ENCODE measurements at regions not wholly inside any gene's neighbourhood (a gene's known extent, or its start where the extent isn't known, plus 50 kb on each side); places are given as distances from the start of the nearest gene placed in this dataset.

DNA sequence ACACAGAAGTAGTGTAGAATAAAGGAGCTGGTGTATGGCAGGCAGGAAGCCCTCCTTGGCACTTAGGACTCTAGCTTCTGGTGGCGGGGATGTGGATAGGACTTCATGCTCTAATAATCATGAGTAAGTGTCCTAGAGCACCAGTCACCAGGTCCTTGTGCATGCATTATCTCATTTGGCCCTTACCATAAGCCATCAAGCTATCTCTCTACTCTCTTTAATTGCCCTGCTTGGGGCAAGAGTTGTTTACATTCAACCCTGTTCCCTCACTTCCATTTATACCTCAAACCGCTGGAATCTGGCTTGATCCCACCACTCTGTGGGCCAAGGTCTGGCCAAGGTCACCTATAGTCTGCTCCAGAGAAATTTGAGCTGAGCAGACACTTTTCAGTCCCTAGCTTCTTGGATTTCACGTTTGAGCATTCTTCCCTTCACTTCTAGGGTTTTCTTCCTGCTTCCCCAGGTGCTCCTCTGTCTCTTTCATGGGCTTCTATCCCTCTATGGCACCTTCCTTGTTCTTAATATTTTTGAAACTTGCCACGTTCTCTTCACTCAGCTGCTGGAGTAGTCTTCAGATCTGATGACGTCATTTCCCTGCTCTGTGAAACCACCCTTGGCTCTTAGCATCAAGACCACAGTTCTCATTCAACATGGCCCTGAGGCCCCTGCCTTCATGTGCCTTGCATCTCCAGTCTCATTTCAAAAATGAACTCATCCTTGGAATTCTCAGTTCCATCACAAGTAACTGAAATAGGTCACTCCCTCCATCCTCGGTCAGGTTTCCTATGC is 94.9 kb upstream of the GATA6 start:
- DNase-seq: no peak

DNA sequence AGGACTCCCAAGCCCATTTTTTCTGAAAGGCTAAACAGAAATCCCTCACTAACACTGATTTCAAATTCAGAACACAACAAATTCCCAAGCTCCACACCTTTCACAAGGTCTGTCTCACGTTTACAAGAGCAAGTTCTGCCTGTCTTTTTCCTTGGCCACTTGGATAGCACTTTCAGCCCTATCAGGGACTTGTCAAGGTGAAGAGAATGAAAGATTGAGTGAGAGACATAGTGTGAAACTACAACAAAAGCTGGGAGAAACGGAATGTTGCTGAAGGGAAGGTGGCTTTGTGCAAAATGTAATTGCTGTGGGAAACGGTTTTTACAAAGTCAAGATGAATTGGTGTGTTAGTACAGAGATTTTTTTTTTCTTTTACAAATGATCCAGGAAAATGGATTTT is 89.4 kb upstream of the GATA6 start:
- no peak for DNase-seq

DNA sequence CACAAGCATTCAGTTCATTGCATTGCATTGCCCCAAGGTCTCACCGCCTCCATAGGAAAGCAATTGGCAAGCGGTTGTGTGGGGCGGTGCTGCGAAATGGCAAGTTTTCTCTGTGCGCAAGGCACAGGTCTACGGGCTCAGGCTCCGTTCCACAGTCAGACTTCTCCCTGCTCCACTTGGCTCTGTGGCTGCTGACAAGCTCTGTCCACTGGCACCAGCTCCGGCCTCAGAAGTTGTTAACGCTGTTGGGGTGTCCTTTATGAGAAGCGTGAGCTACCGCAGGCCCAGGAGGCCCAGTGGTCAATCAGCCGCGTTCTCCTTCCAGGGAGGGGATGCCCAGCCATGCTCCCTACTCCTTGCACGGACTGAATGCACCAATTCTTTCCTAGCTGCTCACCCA is 87.0 kb upstream of the GATA6 start:
- DNase-seq: no peak

DNA sequence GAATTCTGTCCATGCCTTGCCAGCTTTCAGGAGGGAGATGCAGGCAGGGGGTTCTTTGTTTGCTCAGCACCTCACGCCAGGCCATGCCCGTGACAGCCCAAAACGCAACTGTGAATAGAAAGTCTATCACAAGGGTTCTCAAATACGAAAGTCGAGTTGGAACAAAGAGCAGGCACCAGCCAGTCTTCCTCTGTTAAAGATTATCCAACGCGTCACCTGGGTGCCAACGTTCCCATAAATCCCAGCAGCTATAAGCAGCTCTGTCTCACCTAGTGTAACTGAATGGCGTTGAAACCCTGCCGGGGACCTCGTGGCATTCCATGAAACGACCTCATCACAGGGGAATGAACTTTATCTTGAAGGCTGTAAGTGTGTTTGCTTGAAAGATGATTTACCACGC is 84.8 kb upstream of the GATA6 start:
- no peak for DNase-seq

DNA sequence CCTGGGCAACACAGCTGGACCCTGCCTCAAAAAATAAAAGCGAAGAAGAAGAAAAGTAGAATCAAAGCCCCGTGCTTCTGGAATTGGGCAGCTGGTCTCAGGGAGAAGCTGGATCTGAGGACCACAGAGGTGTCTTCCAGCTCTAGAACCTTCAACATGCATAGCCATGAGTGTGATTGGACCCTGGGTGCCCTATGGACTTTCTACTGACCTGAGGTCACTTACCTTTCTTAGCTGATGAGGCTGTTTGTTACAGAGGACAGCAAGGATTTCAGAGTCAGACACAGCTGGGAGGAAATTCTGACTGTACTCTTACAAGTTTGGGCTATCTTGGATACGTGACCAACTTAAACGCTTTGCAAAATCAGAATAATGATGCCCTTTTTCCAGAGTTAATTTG is 82.4 kb upstream of the GATA6 start:
- DNase-seq: no peak

DNA sequence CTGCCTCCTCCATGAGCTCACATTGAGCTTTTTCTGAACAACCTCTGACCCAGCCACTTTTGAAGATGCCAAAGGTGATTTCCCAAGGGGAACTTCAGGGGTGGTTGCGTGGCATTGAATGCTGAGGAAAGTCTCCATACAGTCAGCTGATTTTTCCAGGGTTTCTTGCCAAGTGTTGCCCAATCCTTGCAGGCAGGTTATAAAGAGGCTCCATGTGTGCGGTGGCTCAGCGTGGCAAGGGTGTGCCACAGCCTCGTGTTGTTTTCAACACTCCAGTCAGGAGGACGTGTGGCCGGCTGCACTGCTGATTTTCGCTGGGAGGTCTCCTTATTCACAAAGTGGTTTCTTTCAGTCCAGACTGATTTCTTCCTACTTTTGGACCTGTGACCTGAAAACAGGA is 81.4 kb upstream of the GATA6 start:
- no peak for DNase-seq

DNA sequence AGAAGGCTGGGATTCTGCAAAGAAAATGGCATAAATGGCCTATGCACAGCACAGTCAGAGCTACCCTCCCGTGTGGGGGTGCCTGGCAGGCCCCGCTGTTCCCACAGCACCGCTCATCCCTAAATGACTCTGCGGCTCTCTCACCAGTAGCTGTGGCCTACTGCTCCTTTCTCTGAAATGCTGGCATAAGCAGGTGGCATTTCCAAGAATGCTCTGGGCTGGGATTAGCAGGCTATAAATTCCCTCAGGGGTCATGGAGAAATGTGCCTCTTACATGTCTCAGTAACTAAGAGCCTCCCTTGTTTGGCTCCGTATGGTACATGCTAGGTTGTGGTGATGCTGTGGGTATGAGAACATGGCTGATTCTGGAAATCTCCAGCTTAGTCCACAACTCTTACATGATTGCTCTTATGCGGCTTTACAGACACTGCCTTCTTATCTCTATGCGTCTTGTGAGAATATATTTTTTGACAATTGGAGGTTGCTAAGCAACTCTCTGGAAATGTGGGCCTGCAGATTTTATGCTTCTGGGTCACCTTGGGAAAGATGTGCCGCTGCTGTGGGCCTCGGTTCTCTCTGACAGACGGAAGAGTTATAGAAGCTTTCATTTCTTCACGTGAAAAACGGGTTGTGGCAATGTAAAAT is 80.3 kb upstream of the GATA6 start:
- no peak for DNase-seq

DNA sequence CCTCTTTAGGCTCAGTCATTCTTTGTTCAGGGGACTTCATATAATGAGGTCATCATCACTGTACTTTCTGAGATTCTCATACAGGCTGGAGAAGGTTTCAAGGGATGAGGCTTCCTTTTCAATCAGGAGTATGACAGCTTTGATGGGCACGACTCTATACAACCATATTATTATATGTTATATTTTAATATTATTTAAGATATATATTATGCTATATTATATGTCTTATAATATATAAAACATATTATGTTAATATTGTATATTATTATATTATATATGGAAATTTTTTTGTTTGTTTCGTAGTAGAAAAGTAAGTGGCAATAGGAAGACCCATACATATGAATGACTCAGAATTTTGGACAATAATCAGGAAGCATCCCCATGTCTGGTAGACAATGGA is 78.0 kb upstream of the GATA6 start:
- no peak for DNase-seq

DNA sequence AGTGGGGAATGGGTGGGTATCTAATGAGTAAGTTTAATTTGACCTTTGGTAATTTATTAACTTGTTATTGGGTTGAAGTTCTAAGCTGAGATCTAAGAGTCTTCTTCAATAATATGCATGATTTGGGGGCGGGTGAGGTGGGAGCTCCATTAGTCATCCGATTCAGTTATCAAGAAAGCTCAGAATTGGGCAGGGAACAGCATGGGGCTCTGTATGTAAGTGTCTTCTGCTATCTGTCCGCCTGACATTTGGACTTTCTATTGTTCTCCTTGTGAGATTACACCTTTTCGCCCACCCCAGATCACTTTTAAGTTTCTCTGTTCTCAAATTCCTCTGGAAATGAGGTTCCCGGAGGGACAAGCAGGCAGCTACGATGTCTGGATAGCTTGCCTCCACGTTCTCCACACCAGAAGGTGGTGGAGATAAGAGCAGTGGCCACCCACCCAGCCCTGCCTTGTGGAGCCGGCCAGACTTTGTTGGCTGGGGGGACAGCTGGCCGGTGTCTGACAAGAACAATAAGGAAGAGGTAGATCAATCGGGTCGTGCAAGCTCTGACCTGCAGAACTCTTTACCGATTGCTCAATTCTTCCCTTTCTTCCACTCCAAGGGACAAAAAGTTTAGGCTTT is 75.5 kb upstream of the GATA6 start:
- DNase-seq: no peak

DNA sequence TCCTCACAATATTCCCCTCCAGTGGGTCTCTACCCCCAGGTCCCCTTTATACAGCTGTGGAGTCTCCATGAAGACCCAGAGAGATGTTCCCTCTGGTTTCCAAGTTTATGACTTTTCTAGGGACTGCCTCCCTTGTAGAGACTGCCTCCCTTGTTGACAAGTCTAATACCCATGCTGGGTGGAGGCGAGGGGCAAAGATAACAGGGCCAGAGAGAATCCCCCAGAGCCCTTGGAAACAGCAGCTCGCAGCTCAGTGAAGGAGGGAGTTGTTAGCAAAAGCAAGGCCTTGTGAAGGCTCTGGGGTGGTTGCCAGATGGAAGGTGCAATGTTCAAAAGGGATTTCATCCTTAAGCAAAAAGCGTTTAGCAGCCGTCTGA is 75.0 kb upstream of the GATA6 start:
- DNase-seq: no peak

DNA sequence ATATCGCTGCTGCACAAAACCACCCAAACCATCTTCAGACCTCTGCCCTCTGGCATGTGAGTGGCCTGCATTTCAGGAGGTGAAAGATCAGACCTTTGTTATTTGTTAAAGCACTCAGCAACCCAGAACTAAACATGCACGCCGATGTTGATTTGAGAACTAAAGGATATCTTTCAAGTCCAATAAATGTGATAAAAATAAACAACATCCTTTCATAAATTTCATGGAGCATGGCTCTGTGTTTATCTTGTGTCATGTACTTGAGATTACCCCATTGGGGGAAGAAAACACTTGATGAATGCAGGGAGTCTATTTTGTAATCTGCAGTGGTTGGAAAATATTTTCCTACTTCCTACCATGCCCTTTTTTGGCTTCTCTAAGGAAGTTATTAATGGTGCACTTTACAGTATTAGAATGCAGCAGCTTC is 70.8 kb upstream of the GATA6 start:
- DNase-seq: no peak

DNA sequence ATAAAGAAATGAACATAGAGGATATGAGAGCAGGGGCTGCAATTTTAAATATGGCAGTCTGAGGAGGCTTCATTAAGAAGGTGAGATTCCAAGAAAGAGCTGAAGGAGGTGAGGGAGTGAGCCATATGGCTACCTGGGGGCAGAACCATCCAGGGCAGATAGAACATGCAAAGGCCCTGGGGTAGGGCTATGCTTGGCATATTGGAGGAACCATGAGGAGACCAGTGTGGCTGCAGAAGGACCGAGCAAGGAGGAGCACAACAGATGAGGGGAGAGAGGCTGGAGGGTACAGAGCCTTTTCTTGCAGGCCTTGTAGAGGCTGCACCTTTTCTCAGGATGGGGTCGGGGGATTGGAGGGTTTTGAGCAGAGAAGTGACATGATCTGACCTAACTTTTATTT is 69.5 kb upstream of the GATA6 start:
- no peak for DNase-seq

DNA sequence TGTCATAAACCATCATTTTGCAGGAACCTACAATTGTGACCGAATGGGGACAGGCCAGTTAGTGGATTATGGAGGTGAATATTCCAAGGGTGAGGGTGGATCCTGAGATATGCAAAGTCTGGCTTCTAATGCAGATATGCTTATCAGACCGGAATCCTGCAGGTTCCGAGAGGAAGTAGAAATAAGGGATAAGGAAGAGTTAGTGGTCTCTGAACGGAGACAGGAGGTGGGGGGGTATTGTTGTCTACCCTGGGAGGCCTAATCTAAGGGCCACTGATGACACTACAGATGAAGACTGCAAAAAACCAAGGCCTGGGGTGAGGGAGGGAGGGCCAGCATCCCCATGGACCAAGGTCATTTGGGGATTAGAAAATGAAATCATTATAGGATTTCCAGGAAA is 67.7 kb upstream of the GATA6 start:
- DNase-seq: no peak

DNA sequence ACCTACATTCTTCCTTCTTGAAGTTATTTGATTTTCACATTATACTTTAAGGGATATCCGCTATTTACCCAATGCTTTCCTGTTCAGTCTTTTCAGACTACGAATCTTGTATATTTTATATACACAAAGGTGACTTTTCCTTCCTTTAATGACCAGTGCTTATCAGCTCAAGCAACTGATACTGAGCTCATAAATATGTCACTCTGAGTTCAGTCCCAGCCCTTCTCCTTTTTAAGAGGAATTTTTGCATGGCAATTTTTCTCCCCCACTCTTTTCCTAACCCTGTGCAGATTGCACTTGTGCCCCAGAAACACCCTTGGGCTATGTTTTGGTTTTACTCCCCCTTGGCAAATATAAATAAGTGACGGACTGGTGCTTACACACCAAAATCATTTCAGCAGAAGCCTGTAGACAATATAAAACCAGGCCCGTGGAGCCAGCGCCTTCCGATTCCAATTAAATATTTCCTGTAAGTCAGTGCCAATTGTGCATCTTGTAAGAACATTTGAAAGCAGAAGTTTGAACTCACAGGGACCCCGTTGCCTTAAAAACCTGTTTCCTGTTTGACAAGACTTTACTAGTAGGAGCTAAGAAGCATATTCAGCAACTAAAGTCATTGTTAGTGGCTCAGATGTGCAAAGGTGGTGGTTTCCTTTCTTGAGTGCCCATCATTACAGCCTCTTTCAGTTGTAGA is 66.3 kb upstream of the GATA6 start:
- no peak for DNase-seq

DNA sequence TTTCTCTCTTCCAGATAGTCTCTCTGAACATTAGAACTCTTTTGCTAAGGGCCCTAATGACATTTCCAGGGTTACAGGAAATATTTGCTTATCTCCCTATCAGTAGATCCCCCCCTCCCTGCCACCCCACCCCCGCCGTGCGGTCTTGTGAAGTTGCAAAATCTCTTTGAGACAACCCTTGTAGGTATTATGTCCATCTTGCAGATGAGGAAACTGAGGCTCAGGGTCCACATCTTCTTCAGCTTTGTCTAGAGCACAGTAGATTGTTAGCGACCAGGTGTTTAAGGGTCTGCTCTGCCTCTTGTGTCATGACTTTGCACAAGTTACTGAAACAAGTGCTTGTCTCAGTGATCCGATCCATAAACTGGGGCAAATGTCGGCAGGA is 65.8 kb upstream of the GATA6 start:
- DNase-seq: no peak

DNA sequence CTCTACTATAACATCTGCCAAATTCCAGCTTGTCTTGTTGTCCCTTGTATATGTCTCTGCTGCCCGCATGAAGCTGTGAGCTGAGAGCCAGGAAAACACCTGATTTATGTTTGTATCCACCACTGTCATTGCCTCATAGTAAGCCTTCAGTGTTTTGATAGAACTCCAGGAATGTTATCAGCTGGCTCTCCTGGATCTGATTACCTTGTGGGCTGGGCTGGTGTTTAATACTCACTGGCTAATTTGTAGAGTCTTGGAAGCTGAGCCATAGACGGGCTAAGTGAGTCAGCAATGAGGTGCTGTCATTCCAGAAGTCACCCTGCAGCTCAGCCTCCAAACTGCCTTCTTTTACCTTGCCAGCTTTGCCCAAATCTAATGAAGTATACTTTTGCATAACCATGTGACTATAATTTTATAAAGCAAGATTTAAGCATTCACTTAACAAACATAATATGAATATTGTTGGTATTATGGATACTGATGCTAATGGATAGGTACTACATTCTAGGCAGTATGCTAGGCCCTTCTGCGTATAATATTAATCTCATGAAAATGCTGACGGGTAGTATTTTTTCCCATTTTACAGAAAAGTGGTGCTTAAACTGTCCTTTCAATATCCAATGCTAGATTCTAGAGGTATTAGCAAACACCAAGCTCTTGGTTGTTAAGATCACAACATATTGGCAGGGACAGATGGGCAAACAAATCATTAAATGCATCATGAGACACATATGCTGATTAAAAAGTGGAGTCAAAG is 62.7 kb upstream of the GATA6 start:
- no peak for DNase-seq

DNA sequence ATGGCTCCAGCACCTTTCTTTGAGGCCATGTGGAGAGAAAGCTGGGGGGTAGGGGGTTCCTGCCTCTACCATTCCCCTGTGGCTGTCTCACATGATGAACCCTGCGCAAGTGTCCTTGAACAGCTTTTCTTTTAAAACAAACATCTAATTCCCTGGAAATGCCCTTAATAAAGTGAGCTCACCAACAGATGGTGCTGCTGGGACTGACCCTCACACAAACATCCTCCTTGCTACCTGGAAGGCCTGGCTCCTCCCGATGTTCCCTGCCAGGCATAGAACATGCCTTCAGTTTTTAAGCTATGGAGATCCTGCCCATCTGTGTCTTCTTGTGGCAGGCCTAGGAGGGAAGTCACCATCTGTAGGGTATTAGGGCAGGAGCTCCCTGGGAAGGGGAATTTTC is 60.7 kb upstream of the GATA6 start:
- no peak for DNase-seq

DNA sequence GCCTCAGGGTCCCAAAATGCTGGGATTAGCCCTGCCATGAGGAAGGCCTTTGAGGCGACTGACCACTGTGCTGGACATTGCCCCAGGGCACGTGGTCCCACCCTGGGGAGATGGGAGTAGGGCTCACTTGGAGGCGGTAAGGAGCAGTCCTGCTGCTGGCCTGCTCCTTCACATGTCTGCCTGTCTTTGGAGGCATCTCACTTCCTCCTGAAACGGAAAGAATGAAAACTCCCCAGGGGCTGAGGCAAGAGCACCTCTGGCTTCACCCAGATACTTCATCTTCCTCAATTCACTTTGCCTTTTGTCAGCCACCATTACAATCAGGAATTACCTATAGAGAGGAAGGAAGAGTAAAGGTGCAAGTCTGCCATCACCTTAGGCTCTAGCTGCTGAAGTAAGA is 59.9 kb upstream of the GATA6 start:
- DNase-seq: no peak

DNA sequence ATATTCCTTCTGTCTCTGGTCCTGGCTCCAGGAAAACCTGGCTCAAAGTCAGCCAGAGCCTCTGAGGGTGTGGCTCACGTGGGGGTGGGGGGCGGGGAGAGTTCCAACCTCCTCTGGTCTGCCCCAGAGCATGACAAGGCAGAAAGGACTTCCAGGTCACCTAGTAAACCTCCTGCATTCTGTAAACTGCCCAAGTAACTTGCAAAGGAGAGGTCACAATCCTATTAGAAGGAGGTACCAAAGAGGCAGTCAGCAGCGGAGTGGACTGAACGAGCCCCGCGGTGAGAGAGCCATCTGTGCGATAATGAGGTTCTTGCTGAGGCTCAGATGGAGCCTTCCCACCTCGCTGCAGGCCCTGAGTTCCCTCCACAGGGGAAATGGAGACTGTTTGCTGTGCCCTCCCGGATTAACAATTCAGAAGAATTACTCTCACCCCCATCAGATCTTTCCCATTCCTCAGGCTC is 58.9 kb upstream of the GATA6 start:
- DNase-seq: no peak

DNA sequence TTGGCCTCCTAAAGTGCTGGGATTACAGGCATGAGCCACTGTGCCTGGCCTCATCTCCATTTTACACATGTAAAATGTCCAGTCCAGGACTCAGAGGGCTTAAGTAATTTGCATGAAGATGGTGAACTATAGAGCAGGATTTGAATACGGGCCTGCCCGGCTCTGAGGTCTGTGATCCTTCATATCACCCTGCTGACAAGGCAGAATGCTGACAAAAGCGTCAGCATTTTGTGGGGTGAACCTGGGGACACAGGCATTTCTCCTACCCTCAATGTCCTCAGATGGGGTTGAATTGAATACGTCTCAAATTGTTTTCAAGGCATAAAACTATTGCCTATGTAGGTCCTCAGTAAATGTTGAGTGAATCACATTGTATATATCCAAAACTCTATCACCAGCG is 57.2 kb upstream of the GATA6 start:
- DNase-seq: no peak

DNA sequence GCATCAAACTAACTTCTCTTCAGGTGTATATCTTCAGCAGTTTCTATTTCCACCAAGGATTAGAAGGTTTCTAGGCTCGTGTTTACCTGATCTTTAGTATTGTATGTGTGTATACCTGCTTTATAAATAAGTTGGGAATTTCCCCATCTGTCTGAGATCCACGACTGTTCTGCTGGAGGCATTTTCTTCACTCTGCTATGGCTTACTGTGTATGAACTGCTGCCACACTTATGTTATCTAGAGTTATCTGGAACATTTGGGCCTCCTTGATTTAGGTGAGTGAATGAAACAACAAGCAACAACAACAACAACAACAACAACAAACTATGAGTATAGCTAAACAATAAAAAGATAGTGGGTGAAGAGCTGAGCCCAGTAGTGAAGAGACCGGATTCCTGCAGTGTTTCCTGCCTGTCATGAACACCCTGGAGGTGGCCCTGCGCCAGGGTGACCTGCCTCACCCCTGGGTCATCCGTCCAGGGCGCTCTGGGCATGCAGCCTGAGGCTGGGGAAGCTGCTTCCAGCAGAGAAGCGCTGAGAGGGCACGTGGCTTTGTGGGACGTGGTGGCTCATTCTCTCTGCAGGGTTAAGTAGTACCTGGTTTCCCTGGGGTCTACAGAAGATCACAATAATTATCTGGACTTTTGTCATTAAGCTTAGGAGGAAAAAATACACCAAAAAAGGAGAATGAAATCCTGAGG is 56.1 kb upstream of the GATA6 start:
- DNase-seq: no peak
